ENCODE measurements at regions not wholly inside any gene's neighbourhood (a gene's known extent, or its start where the extent isn't known, plus 50 kb on each side); places are given as distances from the start of the nearest gene placed in this dataset.

DNA sequence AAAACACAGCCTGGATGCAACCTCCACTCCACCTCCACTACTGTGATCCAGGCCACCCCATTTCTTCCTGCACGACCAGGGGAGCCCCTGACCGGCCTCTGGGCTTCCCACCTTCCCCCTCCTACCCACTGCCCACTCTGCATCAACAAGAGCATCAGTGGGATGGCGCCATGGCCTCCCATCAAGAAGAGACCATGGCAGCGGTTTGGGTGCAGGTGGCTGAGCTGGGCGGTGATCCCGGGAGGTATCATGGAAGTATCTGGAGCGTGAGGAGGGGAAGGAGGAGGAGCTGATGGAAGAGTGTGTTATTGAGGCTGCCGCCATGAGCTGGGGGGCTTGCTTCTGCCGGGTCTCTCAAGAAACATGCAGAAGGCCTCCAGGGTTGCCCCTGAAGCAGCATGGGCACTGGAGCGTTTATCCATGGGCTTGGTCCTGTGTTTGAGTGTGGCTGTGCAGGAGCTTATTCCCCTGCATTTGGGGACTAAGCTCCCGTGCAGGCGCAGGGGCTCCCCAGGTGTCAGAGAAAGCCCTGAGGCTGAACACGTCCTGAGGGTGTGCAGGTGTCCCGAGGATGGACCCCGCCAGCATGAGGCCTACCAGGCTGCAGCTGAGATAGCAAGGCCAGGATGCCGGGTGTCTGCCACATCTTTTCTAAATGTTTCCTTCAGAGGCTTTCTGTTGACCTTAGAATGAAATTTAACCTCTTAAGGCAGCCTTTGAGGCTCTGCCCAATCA is 99.2 kb upstream of the PCBD1 start:
- TF ChIP-seq RAD21 (IDR thresholded peaks at IDR 0.05; ENCODE audit: low read length) (no peak), POLR2AphosphoS5 (IDR thresholded peaks at IDR 0.05; ENCODE audit: low read depth, low read length) (no peak), GATA2 (CRISPR knock-in tag; IDR thresholded peaks at IDR 0.05) (no peak), EP300 (IDR thresholded peaks at IDR 0.05; ENCODE audit: borderline replicate concordance in 1 of 2, low read depth in 1 of 2, low read length in 1 of 2) (no peak), SMC3 (IDR thresholded peaks at IDR 0.05; ENCODE audit: low read depth, low read length) (no peak), RCOR1 (IDR thresholded peaks at IDR 0.05; ENCODE audit: low read length) (no peak), TAF1 (IDR thresholded peaks at IDR 0.05; ENCODE audit: borderline replicate concordance, low read depth, low read length) (no peak), SIN3A (IDR thresholded peaks at IDR 0.05; ENCODE audit: borderline replicate concordance, low read depth, low read length) (no peak), GABPA (IDR thresholded peaks at IDR 0.05; ENCODE audit: low read depth) (no peak), JUND (IDR thresholded peaks at IDR 0.05) (no peak), CHD2 (IDR thresholded peaks at IDR 0.05; ENCODE audit: low read length, partially characterized antibody) (no peak)
- TF ChIP-seq, protein P1, sequence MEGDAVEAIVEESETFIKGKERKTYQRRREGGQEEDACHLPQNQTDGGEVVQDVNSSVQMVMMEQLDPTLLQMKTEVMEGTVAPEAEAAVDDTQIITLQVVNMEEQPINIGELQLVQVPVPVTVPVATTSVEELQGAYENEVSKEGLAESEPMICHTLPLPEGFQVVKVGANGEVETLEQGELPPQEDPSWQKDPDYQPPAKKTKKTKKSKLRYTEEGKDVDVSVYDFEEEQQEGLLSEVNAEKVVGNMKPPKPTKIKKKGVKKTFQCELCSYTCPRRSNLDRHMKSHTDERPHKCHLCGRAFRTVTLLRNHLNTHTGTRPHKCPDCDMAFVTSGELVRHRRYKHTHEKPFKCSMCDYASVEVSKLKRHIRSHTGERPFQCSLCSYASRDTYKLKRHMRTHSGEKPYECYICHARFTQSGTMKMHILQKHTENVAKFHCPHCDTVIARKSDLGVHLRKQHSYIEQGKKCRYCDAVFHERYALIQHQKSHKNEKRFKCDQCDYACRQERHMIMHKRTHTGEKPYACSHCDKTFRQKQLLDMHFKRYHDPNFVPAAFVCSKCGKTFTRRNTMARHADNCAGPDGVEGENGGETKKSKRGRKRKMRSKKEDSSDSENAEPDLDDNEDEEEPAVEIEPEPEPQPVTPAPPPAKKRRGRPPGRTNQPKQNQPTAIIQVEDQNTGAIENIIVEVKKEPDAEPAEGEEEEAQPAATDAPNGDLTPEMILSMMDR (IDR thresholded peaks at IDR 0.05), result no peak
- TF ChIP-seq, protein P2, sequence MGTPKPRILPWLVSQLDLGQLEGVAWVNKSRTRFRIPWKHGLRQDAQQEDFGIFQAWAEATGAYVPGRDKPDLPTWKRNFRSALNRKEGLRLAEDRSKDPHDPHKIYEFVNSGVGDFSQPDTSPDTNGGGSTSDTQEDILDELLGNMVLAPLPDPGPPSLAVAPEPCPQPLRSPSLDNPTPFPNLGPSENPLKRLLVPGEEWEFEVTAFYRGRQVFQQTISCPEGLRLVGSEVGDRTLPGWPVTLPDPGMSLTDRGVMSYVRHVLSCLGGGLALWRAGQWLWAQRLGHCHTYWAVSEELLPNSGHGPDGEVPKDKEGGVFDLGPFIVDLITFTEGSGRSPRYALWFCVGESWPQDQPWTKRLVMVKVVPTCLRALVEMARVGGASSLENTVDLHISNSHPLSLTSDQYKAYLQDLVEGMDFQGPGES (IDR thresholded peaks at IDR 0.05; ENCODE audit: low read depth, low read length), result no peak
- TF ChIP-seq, protein P3, sequence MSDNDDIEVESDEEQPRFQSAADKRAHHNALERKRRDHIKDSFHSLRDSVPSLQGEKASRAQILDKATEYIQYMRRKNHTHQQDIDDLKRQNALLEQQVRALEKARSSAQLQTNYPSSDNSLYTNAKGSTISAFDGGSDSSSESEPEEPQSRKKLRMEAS (IDR thresholded peaks at IDR 0.05; ENCODE audit: low read depth), result no peak
